Activated gamma-delta T cell treated with anti-CD3 and anti-CD28 coated beads, Interleukin-2, amount 50 U/mL, for 16 hours (primary cell): ENCODE measurements at regions not wholly inside any gene's neighbourhood (a gene's known extent, or its start where the extent isn't known, plus 50 kb on each side); places are given as distances from the start of the nearest gene placed in this dataset.
"Not testable (repeated sequence)": the region's sequence is repeated elsewhere in the genome, so short reads cannot be mapped to it uniquely, and the experiment has no call there.

Experiments
- DNase-seq: peaks from one replicate; pipeline ENCODE4 v3.0.0-alpha.2; 2020; ENCODE audit warnings: low read depth

DNA sequence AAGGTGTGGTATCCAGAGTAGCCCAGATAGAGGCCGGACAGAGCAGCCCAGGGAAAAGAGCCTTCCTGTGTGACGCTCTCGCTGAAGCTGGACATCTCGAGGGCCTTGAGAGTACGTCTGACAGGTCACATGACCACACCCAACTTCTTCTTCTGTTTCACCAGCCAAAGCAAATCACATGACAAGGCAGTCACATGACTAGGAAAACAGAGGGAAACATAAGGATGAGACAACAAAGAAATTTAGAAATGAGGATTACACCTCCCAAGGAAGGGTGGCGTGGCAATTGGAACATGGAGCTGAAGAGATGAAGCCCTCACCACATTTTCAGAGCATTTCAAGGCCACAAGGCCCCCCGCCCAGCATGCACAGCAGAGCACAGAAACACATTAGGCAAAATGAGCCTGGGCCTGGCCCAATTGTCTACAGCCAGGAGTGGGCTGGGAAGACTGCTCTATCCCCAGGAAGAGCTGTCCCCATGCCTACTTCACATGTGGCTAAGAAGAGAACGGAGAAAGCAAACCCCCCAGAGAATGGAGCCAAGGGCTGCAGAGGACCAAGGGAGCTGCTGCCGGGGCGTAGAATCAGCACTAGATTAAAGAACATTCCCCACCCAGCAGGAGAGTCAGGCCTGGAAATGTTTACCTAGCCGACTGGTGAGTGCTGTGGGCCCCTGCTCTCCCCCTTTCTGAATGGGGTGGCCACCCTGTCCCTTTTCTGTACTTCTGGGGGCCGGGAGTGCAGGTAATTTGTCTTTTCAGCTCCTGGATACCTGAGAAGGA lies 305.1 kb downstream of the NPHP4 start:
- no peak for DNase-seq

DNA sequence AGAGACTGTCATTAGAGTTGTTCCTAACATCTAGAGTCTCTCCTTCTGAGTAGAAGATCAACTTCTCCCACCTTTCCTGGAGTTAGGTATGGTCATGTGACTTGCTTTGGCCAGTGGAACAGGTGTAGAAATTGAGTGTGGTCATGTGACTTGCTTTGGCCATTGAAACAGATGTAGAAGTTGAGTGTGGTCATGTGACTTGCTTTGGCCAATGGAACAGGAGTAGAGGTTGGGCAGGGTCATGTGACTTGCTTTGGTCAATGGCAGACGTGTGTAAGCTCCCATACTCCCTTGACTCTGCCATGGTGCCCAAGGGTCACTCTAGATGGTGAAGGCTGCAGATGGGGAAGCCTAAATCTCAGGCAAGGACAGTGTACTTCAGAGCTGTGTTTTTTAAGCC lies 306.0 kb downstream of the NPHP4 start:
- DNase-seq, result no peak

DNA sequence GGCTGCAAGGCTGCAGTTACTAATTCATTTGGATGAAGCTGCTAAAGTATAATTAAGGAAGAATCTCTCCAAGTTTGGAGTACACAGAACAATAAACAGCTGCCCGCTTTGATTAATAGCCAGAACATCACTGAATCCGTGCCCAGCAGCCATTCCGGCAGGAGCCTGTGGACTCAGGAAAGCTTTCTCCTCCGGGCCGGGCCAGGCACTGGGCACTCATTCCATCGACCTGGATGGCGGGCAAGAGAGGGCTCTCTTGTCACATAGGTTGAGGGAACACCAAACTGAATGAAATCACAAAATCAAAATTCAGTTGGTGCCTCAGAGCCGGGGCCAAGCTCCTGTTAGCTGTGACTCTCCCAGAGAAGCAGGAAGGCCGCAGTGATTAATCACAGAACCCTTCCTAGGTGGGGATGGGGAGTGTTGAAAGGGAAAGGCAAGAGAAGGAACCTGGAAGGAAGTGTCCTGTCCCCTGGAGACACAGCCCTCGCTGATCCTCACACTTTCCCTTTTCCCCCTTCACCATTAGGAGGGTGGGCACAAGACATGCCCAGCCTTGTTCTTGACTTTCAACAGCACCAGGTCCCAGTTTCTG lies 306.7 kb downstream of the NPHP4 start:
- DNase-seq, result no peak

DNA sequence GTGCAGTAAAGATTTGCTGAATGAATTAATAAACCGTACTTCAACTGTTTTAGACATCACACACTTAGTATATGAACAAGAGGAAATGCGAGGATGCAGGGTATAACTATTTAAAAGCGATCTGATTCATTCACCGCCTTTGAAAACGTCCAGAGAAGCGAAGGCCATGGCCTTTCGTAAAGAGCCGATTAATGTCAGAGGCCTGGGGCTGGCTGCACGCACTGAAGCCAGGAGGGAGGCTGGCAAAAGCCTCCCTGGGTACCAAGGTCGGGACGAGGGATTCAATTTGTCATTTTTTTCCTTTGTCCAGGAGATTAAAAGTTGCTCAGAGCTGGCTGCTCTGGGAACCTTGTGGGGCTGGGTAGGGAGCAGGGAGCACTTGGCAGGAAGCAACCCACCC lies 307.4 kb downstream of the NPHP4 start:
- DNase-seq, result no peak

DNA sequence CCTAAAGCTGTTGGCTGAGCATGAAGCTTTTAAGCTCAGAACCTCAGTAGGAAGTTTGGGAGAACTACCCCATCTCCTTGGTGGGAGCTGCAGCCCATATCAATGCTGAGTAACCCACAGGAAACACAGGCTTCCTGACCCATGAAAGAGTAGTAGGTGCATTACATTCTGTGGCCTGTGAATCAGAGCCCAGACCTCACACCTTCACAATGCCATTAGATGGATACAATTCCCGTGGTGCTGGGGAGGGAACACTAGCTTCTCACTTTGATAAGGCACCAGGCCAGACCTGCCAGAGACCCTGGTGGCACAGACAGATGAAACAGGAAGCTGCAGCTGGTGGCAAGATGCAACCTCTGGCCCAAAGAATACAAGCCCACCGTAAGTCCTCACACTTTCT lies 308.8 kb downstream of the NPHP4 start:
- no peak for DNase-seq

DNA sequence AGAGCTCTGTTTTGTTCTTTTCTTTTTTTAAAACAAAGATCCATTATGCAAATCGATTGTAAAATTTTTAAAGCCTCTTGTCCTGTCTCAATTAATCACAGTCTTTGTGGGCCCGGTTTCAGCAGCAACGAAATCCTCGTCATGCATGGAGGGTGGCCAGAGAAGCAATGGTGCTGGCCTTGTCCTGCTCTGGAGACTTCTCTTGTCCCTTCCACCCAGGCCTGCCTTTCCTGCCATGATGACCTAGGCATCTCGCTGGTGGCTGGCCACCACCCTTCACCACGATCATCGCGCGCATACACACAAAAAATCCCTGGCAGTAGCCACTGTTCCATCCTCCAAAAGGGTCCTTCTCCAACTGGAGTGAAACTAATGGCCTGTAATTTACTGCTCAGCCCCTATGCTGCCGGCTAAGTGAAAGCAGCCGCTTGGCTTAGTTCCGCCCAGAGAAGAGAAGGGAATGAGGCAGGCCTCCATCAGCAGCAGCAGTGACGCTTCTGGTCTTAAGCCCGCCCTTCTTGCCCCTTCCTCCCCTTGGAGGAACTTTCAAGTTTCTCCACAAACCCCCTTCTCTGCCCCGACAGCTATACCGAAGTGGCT lies 309.5 kb downstream of the NPHP4 start:
- DNase-seq, result no peak

DNA sequence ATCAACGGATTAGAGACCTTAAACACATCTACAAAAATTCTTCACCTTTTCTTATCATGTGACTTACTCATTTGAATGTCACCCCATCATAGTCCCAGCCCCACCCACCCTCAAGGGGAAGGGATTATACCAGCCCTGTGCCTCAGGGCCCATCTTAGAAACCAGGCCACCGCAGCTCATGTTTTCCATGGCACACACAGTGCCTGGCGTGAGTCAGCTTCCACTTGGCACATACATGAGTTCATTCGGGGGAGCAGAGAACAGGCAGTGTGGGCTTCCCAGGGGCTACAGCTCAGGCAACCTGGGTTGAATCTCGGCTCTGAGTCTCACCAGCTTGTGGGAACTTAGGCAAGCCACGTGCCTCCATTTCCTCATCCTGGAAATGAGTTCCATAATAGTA lies 310.6 kb downstream of the NPHP4 start:
- DNase-seq, result no peak

DNA sequence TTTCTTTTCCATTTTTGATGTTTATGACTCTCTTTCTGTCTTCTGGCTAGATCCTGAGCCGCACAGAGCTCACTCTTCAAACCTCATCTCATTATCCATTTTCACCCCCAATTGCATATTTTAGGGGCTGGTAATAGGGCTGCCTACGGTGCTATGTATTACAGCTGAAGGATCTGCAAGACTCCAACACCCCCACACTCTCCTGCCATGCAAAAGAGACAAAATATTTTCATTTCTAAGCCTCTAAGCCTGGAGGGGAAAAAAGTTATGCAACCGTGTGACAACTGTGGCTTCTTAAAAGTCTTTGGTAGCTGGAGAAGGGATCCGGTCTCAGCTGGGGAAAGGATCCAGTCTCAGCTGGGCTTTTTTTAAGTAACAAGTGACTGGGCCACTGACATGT lies 311.6 kb downstream of the NPHP4 start:
- DNase-seq, result no peak

DNA sequence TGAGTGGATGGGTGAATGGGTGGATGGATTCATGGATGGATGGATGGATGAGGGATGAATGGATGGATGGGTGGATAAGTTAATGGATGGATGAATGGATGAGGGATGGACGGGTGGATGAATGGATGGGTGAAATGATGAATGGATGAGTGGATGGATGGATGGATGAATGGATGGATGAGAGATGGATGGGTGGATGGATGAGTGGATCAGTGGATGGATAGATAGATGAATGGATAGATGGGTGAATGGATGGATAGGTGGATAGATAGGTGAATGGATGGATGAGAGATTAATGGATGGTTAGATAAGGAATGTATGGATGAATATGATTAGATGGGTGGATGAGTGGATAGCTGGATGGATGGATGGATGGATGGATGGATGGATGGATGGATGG lies 313.5 kb downstream of the NPHP4 start:
- DNase-seq, result no peak

DNA sequence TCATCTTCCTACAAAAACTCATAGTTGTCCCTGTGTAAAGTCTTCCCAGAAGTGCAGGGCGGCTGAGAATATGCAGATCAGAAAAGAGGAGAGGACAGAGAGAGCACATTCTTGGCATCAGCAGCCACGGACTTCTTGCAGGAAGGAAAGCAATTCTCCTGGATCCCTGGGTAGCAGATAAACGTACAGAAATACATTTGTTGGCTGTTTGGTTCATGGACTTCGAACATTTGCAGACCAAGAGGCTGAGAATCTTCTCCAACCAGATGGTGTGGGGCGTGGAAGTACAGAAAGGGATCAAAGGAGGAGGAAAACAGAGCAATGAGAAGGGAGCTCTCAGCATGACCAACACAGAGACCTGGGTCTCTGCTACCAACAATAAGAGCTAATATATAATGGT lies 319.9 kb downstream of the NPHP4 start:
- DNase-seq, result not testable (repeated sequence)

DNA sequence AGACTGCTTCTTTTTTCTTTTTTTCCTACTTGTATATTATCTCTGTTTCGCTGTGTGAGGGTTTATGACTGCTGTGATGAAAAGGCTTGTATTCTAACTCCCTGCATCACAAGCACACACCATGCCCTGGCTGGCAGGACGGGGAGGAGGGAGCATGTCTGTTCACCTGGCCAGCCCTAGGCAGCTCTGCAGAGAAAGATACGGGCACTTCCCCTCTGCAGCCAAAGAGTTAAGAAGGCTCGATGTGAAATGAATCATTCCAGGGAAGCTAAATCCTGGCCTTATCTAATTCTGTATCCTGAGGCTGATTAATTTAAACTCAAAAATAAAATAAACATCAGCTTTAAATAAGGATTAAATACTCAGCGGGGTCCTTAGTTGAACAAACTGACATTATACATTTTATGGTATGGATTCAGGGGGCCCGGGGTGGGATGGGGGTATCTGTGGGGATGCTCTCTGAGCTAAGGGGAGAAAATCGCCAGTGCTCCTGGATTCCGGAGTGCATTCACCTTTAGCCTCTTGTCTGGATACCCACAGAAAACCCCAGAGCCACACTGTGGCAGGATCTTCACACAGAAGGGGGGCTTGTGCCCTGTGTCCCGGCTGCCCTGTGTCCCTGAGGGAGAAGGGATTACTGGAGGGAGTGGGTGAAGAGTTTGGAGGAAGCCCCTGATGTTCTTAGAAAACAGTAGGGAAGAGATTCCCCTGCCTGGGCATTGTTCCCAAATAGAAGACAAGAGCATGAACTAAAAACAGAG lies 321.5 kb downstream of the NPHP4 start:
- no peak for DNase-seq

DNA sequence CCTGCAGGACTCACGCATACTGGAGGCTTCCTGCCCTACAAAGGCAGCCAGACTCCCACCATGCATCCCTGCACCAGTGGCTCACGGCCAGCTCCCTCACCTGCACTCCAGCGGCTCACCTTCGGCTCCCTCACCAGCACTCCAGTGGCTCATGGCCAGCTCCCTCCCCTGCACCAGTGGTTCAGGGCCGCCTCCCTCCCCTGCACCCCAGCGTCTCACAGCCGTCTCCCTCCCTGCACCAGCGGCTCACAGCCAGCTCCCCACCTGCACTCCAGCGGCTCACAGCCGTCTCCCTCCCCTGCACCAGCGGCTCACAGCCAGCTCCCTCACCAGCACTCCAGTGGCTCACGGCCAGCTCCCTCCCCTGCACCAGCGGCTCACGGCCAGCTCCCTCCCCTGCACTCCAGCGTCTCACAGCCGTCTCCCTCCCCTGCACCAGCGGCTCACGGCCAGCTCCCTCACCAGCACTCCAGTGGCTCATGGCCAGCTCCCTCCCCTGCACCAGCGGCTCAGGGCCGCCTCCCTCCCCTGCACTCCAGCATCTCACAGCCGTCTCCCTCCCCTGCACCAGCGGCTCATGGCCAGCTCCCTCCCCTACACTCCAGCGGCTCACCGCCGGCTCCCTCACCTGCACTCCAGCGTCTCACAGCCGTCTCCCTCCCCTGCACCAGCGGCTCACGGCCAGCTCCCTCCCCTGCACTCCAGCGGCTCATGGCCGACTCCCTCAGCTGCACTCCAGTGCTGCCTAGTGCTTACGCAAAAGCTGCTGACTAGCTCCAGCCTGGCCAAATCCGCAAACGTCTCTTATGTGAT lies 324.5 kb downstream of the NPHP4 start:
- no peak for DNase-seq

DNA sequence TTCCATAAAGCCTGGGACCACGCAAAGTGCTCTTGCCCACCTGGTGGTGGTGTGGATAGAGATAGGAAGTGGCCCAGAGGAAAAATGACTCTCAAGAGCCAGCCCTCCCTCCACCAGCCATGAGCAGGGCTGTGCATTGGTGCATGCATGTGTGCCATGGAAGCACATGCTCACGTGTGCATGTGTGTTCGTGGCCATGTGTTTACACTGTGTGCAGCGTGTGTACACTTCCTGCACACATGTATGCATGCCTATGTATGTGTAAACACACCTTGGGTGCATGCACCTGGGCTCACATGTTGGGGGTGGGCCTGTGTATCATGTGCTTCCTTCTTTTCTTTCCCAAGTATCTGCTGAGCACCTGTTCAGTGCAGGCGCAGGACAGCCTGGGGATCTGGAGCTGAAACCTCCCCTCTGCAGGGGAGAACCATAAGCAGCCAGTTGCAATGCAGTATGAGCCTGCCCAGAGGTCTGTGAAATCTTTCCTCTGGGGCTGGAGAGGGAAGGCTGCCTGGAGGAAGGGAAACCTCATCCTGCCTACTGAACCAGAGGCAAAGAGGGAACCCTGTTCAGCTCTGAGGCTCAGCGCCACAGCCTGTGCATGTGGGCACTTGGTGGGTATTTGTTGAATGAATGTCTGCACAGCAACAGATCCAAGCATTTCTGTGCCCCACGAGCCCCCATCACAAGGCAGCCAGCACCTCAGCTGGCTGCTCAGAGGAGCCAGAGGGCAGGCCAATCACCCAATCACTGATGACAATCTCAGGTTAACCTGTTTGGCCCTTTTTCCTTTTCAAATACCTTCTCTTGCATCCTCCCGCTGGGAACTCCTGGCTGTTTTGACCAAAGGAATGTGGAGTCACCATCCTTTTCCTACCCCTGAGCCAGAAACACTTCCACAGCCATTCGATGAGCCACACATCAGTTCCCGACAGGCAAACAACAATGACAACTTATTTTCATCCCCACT lies 327.0 kb downstream of the NPHP4 start:
- no peak for DNase-seq

DNA sequence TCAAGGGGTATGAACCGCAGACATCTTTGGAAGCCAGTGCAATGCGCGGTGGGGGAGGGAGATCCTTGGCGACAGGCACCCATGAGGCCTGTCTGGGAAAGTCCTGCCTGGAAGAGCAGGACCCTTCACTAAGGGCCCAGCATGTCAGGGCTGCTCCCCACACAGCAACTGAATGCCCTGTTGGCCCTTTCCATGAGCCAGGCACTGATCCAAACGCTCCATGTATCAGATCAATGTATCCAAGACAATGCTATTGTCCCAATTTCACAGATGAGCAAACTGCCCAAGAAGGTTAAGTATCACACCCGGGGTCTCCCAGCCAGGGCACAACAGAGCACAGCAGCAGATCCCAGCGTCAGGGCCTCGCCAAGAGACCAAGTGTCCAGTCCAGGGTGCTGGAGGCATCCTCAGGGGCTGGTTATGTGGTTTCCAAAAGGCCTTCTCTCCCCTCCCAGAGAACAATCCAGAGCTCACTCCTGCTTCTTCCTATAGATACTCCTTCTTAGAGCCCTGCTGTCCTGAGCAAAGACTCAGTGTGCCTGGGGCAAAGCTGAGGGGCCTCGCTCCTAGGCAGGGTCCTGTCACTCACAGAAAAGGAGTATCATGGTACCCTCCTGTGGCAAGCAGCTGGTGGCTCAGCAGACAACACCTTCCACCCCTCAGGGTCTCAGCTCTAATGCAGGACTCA lies 328.0 kb downstream of the NPHP4 start:
- no peak for DNase-seq

DNA sequence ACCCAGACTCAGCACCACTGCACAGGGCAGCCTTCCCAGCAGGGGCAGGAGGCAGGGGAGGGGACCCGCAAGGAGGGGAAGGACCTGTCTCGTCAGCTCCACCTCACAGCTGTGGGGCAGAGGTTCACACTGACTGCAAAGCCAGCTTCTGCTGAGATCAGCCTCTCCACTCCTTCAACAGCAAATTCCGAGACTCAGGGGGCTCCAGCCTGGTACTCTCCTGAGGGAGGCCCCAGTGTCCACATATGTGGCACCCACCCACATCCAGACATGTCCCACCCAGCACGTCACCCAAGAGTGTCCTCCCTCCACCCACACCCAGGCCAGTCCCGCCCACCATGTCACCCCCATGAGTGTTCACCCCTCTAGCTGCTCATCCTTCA lies 329.5 kb downstream of the NPHP4 start:
- DNase-seq, result no peak

DNA sequence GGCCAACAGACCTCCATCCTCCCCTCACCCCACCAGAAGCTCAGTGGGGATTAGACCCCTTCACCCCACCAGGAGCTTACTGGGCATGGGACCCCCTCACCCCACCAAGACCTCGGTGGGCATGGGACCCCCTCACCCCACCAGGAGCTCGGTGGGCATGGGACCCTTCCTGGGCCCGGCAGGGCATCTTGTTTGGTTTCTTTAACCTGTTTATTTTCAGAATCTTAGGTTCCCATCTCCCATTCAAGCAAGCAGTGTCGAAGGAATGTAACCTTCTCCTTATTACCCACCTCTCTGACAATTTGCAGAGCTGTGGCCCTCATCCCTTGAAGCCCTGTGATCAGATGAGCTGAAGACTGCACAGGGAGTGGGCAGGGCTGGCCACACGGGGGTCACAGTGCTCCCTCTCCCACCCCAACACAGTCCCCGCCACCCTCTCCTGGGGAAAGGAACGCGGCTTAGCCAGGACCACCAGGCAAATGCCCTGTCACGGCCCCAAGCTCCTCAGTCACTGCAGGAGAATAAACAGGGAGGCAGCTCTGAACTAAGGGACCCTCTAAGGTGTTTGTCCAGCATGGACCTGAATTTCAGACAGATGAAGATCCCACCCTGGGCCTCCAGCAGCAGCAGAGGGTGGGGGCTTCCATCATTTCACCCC lies 330.0 kb downstream of the NPHP4 start:
- no peak for DNase-seq

DNA sequence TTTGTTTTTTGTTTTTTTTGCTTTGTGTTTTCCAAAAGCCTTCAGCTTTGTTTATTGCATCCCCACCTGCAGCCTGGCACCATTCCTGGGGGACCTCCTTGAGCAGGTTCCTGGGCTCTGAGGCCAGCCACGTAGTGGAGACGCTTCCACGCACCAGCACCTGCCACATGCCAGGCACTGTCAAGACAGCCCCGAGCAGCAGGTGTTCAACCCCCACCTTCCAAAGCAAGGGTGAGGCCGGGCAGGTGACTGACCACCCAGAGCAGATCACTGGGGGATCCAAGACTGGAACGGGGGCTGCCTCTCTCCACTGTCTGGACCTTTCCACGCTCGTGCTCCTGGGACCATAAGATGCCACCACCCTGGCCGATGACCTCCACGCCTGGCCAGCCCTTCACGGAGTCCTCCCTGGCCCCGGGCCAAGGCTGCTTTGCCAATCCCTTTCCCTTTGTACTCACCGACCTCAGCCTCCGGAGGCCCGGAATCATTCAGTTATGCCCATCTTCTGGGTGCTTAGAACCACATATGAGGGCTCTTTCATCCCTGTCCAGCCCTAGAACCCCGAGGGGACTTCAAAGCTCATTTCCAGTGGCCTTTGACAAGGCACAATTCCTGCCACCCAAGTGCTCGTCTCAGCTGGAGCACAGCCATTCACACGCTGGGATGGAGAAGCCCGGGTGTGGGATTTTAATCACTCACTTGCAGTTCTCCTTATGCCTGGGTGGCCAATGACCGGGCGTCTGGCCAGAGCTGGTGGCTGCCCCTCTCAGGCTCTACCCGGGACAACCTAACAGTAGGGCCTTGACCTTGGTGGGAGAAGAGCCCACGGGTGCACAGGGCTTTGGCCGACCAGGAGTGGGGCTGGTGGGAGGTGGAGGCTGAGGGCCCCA lies 330.8 kb downstream of the NPHP4 start:
- no peak for DNase-seq

DNA sequence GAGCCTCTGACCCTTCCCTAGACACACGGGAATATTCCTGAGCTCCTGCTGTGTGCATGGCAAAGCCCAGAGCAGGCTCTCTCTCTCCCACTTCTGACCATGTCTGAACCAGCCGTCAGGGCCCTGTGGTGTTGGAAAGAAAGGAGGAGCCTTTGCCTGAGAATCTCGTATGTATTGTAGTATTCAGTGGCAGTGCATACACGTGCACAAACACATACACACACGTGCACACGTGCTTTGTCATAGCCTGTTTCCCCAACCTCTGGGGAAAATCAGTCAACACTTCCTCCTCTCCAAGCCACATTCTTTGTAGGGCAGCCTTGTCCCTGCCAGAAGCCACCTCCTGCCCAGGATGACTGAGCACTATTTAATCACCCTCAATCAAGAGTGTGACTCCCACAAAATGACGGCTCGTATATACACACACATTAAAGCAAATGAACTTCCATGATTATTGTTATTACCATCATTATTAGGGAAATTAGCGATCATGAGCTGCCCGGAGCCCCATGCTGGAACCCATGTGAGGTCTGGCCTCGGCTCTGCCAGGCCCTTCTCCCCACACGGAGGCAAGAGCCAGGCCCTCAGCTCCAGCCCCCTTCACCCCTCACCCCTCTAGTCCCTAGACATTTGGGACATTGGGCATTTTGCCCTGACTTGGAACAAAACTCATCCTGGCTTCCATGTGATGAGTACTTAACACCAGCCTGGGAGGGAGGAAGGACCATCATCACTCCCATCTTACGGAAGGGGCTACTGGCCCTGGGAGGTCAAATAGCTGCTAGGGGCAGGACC lies 331.9 kb downstream of the NPHP4 start:
- no peak for DNase-seq
